Ovary (tissue), 7 donors: ENCODE measurements at regions not wholly inside any gene's neighbourhood (a gene's known extent, or its start where the extent isn't known, plus 50 kb on each side); places are given as distances from the start of the nearest gene placed in this dataset.

Experiments used
- DNase-seq, 5 donors: peaks; one replicate each; pipeline ENCODE4 v3.0.0-alpha.2; 2019 to 2020
- H3K27ac ChIP-seq, 2 donors: fragments of 200-600 bp; one replicate each; pipeline versions ENCODE4 v1.5.1 to v1.8.0; 2019 to 2022
- H3K27me3 ChIP-seq: fragments of 200-600 bp; one replicate; pipeline ENCODE4 v1.8.0; 2022
- H3K36me3 ChIP-seq: fragments of 200-600 bp; sonication (generic); one replicate; pipeline ENCODE4 v1.5.1; 2019
- H3K4me1 ChIP-seq: one replicate; pipeline ENCODE4 v1.8.1; 2013; ENCODE audit warnings: mild to moderate bottlenecking, moderate library complexity; ENCODE audit not compliant: insufficient read depth
- H3K4me3 ChIP-seq: fragments of 200-600 bp; sonication (generic); one replicate; pipeline ENCODE4 v1.5.1; 2017
- H3K9me3 ChIP-seq, 2 donors: fragments of 200-600 bp in 1 of 2; sonication (generic) in 1 of 2; one replicate each; pipeline versions ENCODE4 v1.5.1 to v1.8.1; 2013 to 2019; ENCODE audit warnings: mild to moderate bottlenecking in 1 of 2, moderate library complexity in 1 of 2
- CTCF ChIP-seq, 3 donors: fragments of 450-650 bp in 2 of 3; fragments of 200-600 bp in 1 of 3; IDR thresholded peaks; one replicate each; pipeline versions ENCODE4 v1.5.1 to v1.8.0; 2016 to 2022; ENCODE audit warnings: antibody characterized with exemption in 3 of 3, mild to moderate bottlenecking in 1 of 3
- EP300 ChIP-seq: sonication (generic); formaldehyde crosslinking; IDR thresholded peaks from one replicate; pipeline ENCODE4 v1.6.1; 2017; ENCODE audit warnings: antibody characterized with exemption
- POLR2A ChIP-seq: fragments of 450-650 bp; IDR thresholded peaks from one replicate; pipeline ENCODE4 v1.6.1; 2017; ENCODE audit warnings: antibody characterized with exemption, mild to moderate bottlenecking, moderate library complexity
- WGBS, 3 donors: extraction: QIAGEN DNeasy Blood & Tissue Kit in 1 of 3; methylation state at CpG; one replicate each; pipeline versions ENCODE4 v1.1.5 to v1.1.7; 2013 to 2017; 5-methylcytosine and 5-hydroxymethylcytosine counted together
- intact Hi-C, 4 donors: fragments of 100-400 bp; cut with DNase I; formaldehyde crosslinking; loops; one replicate each; pipeline versions ENCODE4 v1.11.0 to v1.15.1; 2022 to 2023
- donor health status: DM: no; HTN: no; CAD: no; lungs with moderate emphysema.
- donor health status: DM: no; HTN: no; CAD: no.
- donor health status: Bipolar disorder and iron deficiency.
- donor health status: DM: no; HTN: no; CAD: no.
- donor health status: DM: yes; HTN: yes; CAD: no.

GRCh38 chr16:9311303-9311954, 220.0 kb downstream of the HAPSTR1 start:
- H3K9me3 ChIP-seq, result no peaks in the 10 kb centered on the region
- no peaks in the 10 kb centered on the region for H3K4me1 ChIP-seq
- DNase-seq, result no peak
- no peak overlapping the region for H3K27ac ChIP-seq
- no peaks in the 10 kb centered on the region for H3K27me3 ChIP-seq
- intact Hi-C loops, result no loop called here
- TF ChIP-seq POLR2A (no peak), CTCF (IDR thresholded peaks at IDR 0.05) (no peak), EP300 (no peak)
- H3K36me3 ChIP-seq, result no peaks in the 10 kb centered on the region
- no peak overlapping the region for H3K4me3 ChIP-seq
- WGBS, 3 donors, result 50 to 57% (median 52%) methylated on average over 5 of the region's 5 CpGs

- Histone ChIP-seq H3K36me3 (no peaks in the 10 kb centered on the region), H3K27ac (no peak overlapping the region), H3K27me3 (no peaks in the 10 kb centered on the region), H3K4me1 (no peaks in the 10 kb centered on the region), H3K9me3 (no peaks in the 10 kb centered on the region), H3K4me3 (no peak overlapping the region)
- TF ChIP-seq POLR2A, result no peak
- TF ChIP-seq EP300, result no peak
- no peak for TF ChIP-seq CTCF (IDR thresholded peaks at IDR 0.05)
- intact Hi-C loops, result no loop called here
- DNase-seq, result no peak
These were observed 224.6 kb downstream of the HAPSTR1 start for GRCh38 chr16:9316008-9316407.

GRCh38 chr16:9316615-9317014, 225.2 kb downstream of the HAPSTR1 start:
- Histone ChIP-seq H3K9me3 (no peaks in the 10 kb centered on the region), H3K27me3 (no peaks in the 10 kb centered on the region), H3K4me3 (no peak overlapping the region), H3K27ac (no peak overlapping the region), H3K4me1 (no peaks in the 10 kb centered on the region), H3K36me3 (no peaks in the 10 kb centered on the region)
- no peak for DNase-seq
- intact Hi-C loops, result no loop called here
- WGBS, 3 donors, result 63 to 66% (median 65%) methylated on average over 2 of the region's 2 CpGs
- TF ChIP-seq POLR2A (no peak), CTCF (IDR thresholded peaks at IDR 0.05) (no peak), EP300 (no peak)

GRCh38 chr16:9318764-9319163, 227.3 kb downstream of the HAPSTR1 start:
- Histone ChIP-seq H3K27me3 (no peaks in the 10 kb centered on the region), H3K4me3 (no peak overlapping the region), H3K27ac (no peak overlapping the region), H3K4me1 (no peaks in the 10 kb centered on the region), H3K9me3 (no peaks in the 10 kb centered on the region), H3K36me3 (no peaks in the 10 kb centered on the region)
- 56 to 63% (median 56%) methylated on average over 2 of the region's 2 CpGs for WGBS, 3 donors
- DNase-seq, result no peak
- intact Hi-C loops, result no loop called here
- TF ChIP-seq CTCF (IDR thresholded peaks at IDR 0.05) (no peak), EP300 (no peak), POLR2A (no peak)
